Karpas-422 (cell line): ENCODE measurements at regions not wholly inside any gene's neighbourhood (a gene's known extent, or its start where the extent isn't known, plus 50 kb on each side); places are given as distances from the start of the nearest gene placed in this dataset.

Experiments used
- DNase-seq: peaks from one replicate; pipeline ENCODE4 v3.0.0-alpha.2; 2015
- H2AFZ ChIP-seq: fragments of 200-600 bp; sonication (generic); 2 replicates; pipeline ENCODE4 v1.6.1; 2014; ENCODE audit warnings: antibody characterized with exemption, low read length, mixed read lengths
- H3K27ac ChIP-seq: fragments of 200-600 bp; sonication (generic); 2 replicates; pipeline ENCODE4 v1.5.1; 2014; ENCODE audit warnings: mild to moderate bottlenecking, low read length, moderate library complexity
- H3K27me3 ChIP-seq: fragments of 200-600 bp; sonication (generic); 2 replicates; pipeline ENCODE4 v1.6.1; 2014; ENCODE audit warnings: low read length, mixed read lengths
- H3K36me3 ChIP-seq: fragments of 200-600 bp; sonication (generic); 2 replicates; pipeline ENCODE4 v1.6.1; 2014; ENCODE audit warnings: low read length, mixed read lengths; ENCODE audit not compliant: insufficient read depth
- H3K4me1 ChIP-seq: fragments of 200-600 bp; sonication (generic); 2 replicates; pipeline ENCODE4 v1.6.1; 2014; ENCODE audit warnings: mild to moderate bottlenecking, low read length, mixed read lengths
- H3K4me2 ChIP-seq: fragments of 200-600 bp; sonication (generic); 2 replicates; pipeline ENCODE4 v1.6.1; 2014; ENCODE audit warnings: low read length, low read depth, mild to moderate bottlenecking; ENCODE audit not compliant: poor library complexity, severe bottlenecking
- H3K4me3 ChIP-seq: fragments of 200-600 bp; sonication (generic); 2 replicates; pipeline ENCODE4 v1.5.1; 2014; ENCODE audit warnings: mild to moderate bottlenecking, antibody characterized with exemption, low read length, mixed read lengths
- H3K79me2 ChIP-seq: fragments of 200-600 bp; sonication (generic); 2 replicates; pipeline ENCODE4 v1.6.1; 2014; ENCODE audit warnings: mild to moderate bottlenecking, low read length, mixed read lengths
- H3K9ac ChIP-seq: fragments of 200-600 bp; sonication (generic); 2 replicates; pipeline ENCODE4 v1.6.0; 2014; ENCODE audit warnings: low read length
- H3K9me2 ChIP-seq: fragments of 200-600 bp; sonication (generic), shearing (Covaris generic); replicated peaks from 2 replicates; pipeline ENCODE4 v1.6.0; 2014; ENCODE audit warnings: mild to moderate bottlenecking, low read length, moderate library complexity; ENCODE audit not compliant: insufficient read depth
- H3K9me3 ChIP-seq: fragments of 300-700, 200-600 bp; sonication (generic); 2 replicates; pipeline ENCODE4 v1.6.1; 2014; ENCODE audit warnings: low read length, mixed read lengths
- H4K20me1 ChIP-seq: fragments of 200-600 bp; sonication (generic); 2 replicates; pipeline ENCODE4 v1.6.1; 2014; ENCODE audit warnings: mild to moderate bottlenecking, antibody characterized with exemption, low read length, low read depth; ENCODE audit not compliant: insufficient read depth

DNA sequence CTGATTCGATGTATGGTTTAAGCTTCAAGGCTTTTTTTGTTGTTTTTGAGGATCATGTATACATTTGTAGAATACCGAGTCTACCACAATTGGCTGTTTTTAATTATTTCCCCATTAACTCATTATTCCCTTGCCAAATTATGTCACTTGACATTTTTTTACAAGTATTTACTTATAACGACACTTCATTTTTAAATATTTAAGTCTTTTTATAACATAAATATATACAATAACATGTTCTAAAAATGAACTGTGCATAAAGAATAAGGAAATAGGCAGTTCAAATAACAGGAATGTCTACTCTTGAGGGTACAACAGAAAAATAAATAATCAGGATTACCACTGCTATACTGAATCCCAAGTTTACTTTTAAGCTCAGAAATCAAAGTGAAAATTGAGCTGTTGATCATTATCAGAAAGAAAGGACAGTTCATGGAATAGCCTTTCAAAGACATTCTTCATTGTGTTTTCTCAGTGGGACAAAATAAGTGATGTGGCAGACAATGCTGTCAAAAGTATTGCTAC is 627.5 kb downstream of the PCDH19 start:
- H3K79me2 ChIP-seq = no peaks in the 10 kb centered on the region

DNA sequence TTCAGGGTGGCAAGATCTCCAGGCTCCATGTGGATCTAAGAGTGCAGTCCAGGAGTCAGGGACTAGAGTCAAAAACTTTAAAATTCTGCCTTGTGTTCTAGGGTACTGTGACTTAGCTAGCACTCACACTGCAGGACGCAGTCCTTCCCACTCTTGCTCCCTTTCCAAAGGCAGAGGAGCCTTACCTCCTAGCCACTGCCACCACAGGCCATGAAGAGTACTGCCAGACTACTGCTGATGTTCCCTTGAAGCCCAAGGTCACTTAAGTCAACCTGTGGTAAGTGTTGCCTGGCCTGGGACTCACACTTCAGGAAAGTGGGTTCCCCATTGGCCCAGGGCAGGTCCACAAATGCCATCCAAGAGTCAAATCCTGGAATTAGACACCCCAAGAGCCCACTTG is 632.2 kb downstream of the PCDH19 start:
- DNase-seq = no peak
- no peak overlapping the region for H3K27ac ChIP-seq
- H3K4me2 ChIP-seq = no peak overlapping the region
- peaks cover 12% of the 10 kb centered on the region for H3K9me3 ChIP-seq
- no peak overlapping the region for H3K4me3 ChIP-seq
- no peaks in the 10 kb centered on the region for H4K20me1 ChIP-seq
- H3K9me2 ChIP-seq = 0 out of 2 replicates have a peak, but pooled peaks cover 5% of the 10 kb centered on the region
- no peak overlapping the region for H3K9ac ChIP-seq
- no peaks in the 10 kb centered on the region for H3K79me2 ChIP-seq
- H3K36me3 ChIP-seq = no peaks in the 10 kb centered on the region
- H3K4me1 ChIP-seq = no peaks in the 10 kb centered on the region
- H2AFZ ChIP-seq = no peak overlapping the region
- H3K27me3 ChIP-seq = no peaks in the 10 kb centered on the region

More for the DNA sequence above, 627.5 kb downstream of the PCDH19 start:
- H3K36me3 ChIP-seq = no peaks in the 10 kb centered on the region
- H2AFZ ChIP-seq = no peak overlapping the region
- H4K20me1 ChIP-seq = no peaks in the 10 kb centered on the region
- no peak for DNase-seq
- H3K4me1 ChIP-seq = no peaks in the 10 kb centered on the region
- no peak overlapping the region for H3K4me2 ChIP-seq
- H3K4me3 ChIP-seq = no peak overlapping the region
- H3K27me3 ChIP-seq = no peaks in the 10 kb centered on the region
- H3K9ac ChIP-seq = no peak overlapping the region
- no peak overlapping the region for H3K27ac ChIP-seq
- H3K9me2 ChIP-seq = 0 out of 2 replicates have a peak, but pooled peaks cover 5% of the 10 kb centered on the region
- peaks cover 1% of the 10 kb centered on the region; the same call in 1 of the 2 replicates for H3K9me3 ChIP-seq

- no peak overlapping the region for H2AFZ ChIP-seq
- H3K79me2 ChIP-seq = no peaks in the 10 kb centered on the region
- no peaks in the 10 kb centered on the region for H3K9me2 ChIP-seq
Observed at GRCh38 chrX:99761731-99762130, 648.3 kb downstream of the PCDH19 start.

GRCh38 chrX:99752776-99753175 is 657.3 kb downstream of the PCDH19 start:
- no peaks in the 10 kb centered on the region for H3K4me1 ChIP-seq
- H3K9me3 ChIP-seq = peaks cover 6% of the 10 kb centered on the region; the same call in 1 of the 2 replicates
- no peak overlapping the region for H3K4me2 ChIP-seq
- no peak overlapping the region for H3K9ac ChIP-seq
- no peaks in the 10 kb centered on the region for H3K79me2 ChIP-seq
- DNase-seq = no peak
- H3K27me3 ChIP-seq = no peaks in the 10 kb centered on the region
- H3K27ac ChIP-seq = no peak overlapping the region
- no peak overlapping the region for H2AFZ ChIP-seq
- H3K9me2 ChIP-seq = no peaks in the 10 kb centered on the region
- H3K36me3 ChIP-seq = no peaks in the 10 kb centered on the region
- H4K20me1 ChIP-seq = no peaks in the 10 kb centered on the region
- H3K4me3 ChIP-seq = no peak overlapping the region

More at GRCh38 chrX:99761731-99762130, 648.3 kb downstream of the PCDH19 start:
- no peak overlapping the region for H3K9ac ChIP-seq
- no peaks in the 10 kb centered on the region for H4K20me1 ChIP-seq
- peaks cover 13% of the 10 kb centered on the region for H3K9me3 ChIP-seq
- no peaks in the 10 kb centered on the region for H3K36me3 ChIP-seq
- no peaks in the 10 kb centered on the region for H3K27me3 ChIP-seq
- H3K4me2 ChIP-seq = no peak overlapping the region
- H3K4me1 ChIP-seq = no peaks in the 10 kb centered on the region
- no peak for DNase-seq
- H3K27ac ChIP-seq = no peak overlapping the region
- no peak overlapping the region for H3K4me3 ChIP-seq

DNA sequence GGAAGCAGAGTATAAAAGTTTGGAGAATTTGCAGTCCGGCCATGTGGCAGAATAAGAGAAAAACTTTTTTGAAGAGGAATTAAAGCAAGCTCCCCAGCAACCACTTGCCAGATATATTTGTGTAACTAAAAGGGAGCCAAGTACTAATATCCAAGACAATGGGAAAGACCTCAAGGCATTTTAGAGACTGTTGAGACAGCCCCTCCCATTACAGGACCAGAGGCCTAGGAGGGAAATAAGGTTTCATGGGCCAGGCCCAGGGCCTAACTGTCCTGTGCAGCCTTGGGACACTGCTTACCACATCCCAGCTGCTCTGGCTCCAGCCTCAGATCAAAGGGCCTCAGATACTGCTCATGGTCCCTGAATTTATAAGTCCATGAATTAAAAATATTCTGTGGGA is 659.4 kb downstream of the PCDH19 start:
- H3K36me3 ChIP-seq = no peaks in the 10 kb centered on the region
- no peak for DNase-seq

DNA sequence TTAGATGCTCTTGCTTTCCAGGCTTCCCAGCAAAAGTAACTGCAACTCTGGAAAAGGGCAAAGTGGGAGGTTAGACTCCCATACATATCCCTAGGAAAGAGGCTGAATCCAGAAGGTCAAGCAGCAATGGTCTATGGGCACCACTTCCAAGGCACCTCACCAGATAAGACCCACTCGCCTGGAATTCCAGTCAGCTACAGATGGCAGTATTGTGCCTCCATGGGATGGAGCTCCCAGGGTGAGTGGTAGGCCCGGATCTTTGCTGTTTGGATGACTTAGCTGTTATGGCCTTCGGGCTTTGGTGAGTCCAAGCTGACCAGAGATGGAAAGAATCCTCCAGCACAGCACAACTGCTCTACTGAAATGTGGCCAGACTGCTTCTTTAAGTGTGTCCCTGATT is 688.0 kb downstream of the PCDH19 start:
- Histone ChIP-seq H3K4me1 (no peaks in the 10 kb centered on the region), H3K27ac (no peak overlapping the region), H3K9me3 (no peaks in the 10 kb centered on the region; the same call in 1 of the 2 replicates), H3K9ac (no peak overlapping the region), H3K79me2 (no peaks in the 10 kb centered on the region), H2AFZ (no peak overlapping the region), H4K20me1 (no peaks in the 10 kb centered on the region), H3K36me3 (no peaks in the 10 kb centered on the region), H3K4me2 (no peak overlapping the region), H3K9me2 (no peaks in the 10 kb centered on the region), H3K27me3 (no peaks in the 10 kb centered on the region), H3K4me3 (no peak overlapping the region)
- no peak for DNase-seq

More for the DNA sequence above, 659.4 kb downstream of the PCDH19 start:
- H3K27me3 ChIP-seq = no peaks in the 10 kb centered on the region
- H3K4me1 ChIP-seq = no peaks in the 10 kb centered on the region
- H2AFZ ChIP-seq = no peak overlapping the region
- no peak overlapping the region for H3K27ac ChIP-seq
- H3K9ac ChIP-seq = no peak overlapping the region
- no peaks in the 10 kb centered on the region for H3K9me3 ChIP-seq
- H4K20me1 ChIP-seq = no peaks in the 10 kb centered on the region
- H3K4me3 ChIP-seq = no peak overlapping the region
- H3K9me2 ChIP-seq = no peaks in the 10 kb centered on the region
- H3K79me2 ChIP-seq = no peaks in the 10 kb centered on the region
- H3K4me2 ChIP-seq = no peak overlapping the region

GRCh38 chrX:99719140-99719539 is 690.9 kb downstream of the PCDH19 start:
- Histone ChIP-seq H3K36me3 (no peaks in the 10 kb centered on the region), H3K79me2 (no peaks in the 10 kb centered on the region), H3K4me2 (no peak overlapping the region), H3K27ac (no peak overlapping the region), H3K9me3 (no peaks in the 10 kb centered on the region; the same call in 1 of the 2 replicates), H3K9me2 (no peaks in the 10 kb centered on the region), H2AFZ (no peak overlapping the region), H3K27me3 (no peaks in the 10 kb centered on the region), H3K4me3 (no peak overlapping the region), H3K9ac (no peak overlapping the region), H4K20me1 (no peaks in the 10 kb centered on the region), H3K4me1 (no peaks in the 10 kb centered on the region)
- no peak for DNase-seq

GRCh38 chrX:99717716-99718115 is 692.4 kb downstream of the PCDH19 start:
- H3K9me3 ChIP-seq = no peaks in the 10 kb centered on the region; the same call in 1 of the 2 replicates
- H2AFZ ChIP-seq = no peak overlapping the region
- H3K36me3 ChIP-seq = no peaks in the 10 kb centered on the region
- H3K4me2 ChIP-seq = no peak overlapping the region
- no peaks in the 10 kb centered on the region for H3K9me2 ChIP-seq
- no peak for DNase-seq
- no peak overlapping the region for H3K27ac ChIP-seq
- no peaks in the 10 kb centered on the region for H3K79me2 ChIP-seq
- no peaks in the 10 kb centered on the region for H3K27me3 ChIP-seq
- H4K20me1 ChIP-seq = no peaks in the 10 kb centered on the region
- H3K9ac ChIP-seq = no peak overlapping the region
- H3K4me1 ChIP-seq = no peaks in the 10 kb centered on the region
- H3K4me3 ChIP-seq = no peak overlapping the region
